Erythroblast (primary cell): ENCODE measurements at regions not wholly inside any gene's neighbourhood (a gene's known extent, or its start where the extent isn't known, plus 50 kb on each side); places are given as distances from the start of the nearest gene placed in this dataset.

ENCODE experiments used
- DNase-seq, 2 experiments: peaks; one replicate each; lab custom pipeline; 2025; lab: John Stamatoyannopoulos, UW
- GATA1 ChIP-seq: IDR thresholded peaks from 2 replicates; pipeline ENCODE4 v1.6.1; 2011; ENCODE audit warnings: low read depth, mild to moderate bottlenecking, control low read depth, low read length, moderate library complexity
- POLR2A ChIP-seq: IDR thresholded peaks from 2 replicates; pipeline ENCODE4 v1.6.1; 2011; ENCODE audit warnings: mild to moderate bottlenecking, low read length

- DNase-seq: peak; percentile 79 to 84
- TF ChIP-seq GATA1: no peak
- TF ChIP-seq POLR2A: no peak
Measured at GRCh38 chr1:175802407-175803123, 59.2 kb upstream of the TNR start.

GRCh38 chr1:175801979-175802378 lies 58.6 kb upstream of the TNR start:
- DNase-seq: no peak
- TF ChIP-seq POLR2A: no peak
- no peak for TF ChIP-seq GATA1

- TF ChIP-seq POLR2A: no peak
- TF ChIP-seq GATA1: no peak
- DNase-seq: no peak
Measured at GRCh38 chr1:175797576-175797975, 54.2 kb upstream of the TNR start.

- TF ChIP-seq GATA1 (no peak), POLR2A (no peak)
- no peak for DNase-seq
Measured at GRCh38 chr1:175794586-175794985, 51.2 kb upstream of the TNR start.

GRCh38 chr1:175793617-175794016 lies 50.2 kb upstream of the TNR start:
- no peak for TF ChIP-seq GATA1
- no peak for TF ChIP-seq POLR2A
- no peak for DNase-seq
